CD14-positive monocyte (primary cell): ENCODE measurements at regions not wholly inside any gene's neighbourhood (a gene's known extent, or its start where the extent isn't known, plus 50 kb on each side); places are given as distances from the start of the nearest gene placed in this dataset.

ENCODE experiments used
- DNase-seq, 3 donors: peaks; one replicate each; pipeline ENCODE4 v3.0.0-alpha.2; 2011 to 2022
- H2AFZ ChIP-seq: 2 replicates; pipeline ENCODE4 v1.6.0; 2012; ENCODE audit warnings: mild to moderate bottlenecking, low read depth, low read length, inconsistent platforms; ENCODE audit not compliant: insufficient read depth, poor library complexity, severe bottlenecking
- H3K27ac ChIP-seq, 2 donors: 1 replicate in 1 of 2; 2 replicates in 1 of 2; pipeline ENCODE4 v1.5.1; 2012 to 2013; ENCODE audit warnings: low read length in 2 of 2, control low read depth in 1 of 2, inconsistent platforms in 1 of 2, low read depth in 1 of 2, mild to moderate bottlenecking in 1 of 2
- H3K27me3 ChIP-seq, 2 donors: one replicate each; pipeline versions ENCODE4 v1.6.0 to v1.6.1; 2011 to 2013; ENCODE audit warnings: low read length in 2 of 2; ENCODE audit not compliant: control insufficient read depth in 2 of 2, insufficient read depth in 2 of 2
- H3K36me3 ChIP-seq, 2 donors: replicated peaks in 1 of 2; 1 replicate in 1 of 2; 2 replicates in 1 of 2; pipeline versions ENCODE4 v1.5.1 to v1.6.1; 2012 to 2013; ENCODE audit warnings: low read length in 2 of 2, control low read depth in 1 of 2, inconsistent platforms in 1 of 2, mild to moderate bottlenecking in 1 of 2; ENCODE audit not compliant: insufficient read depth in 2 of 2, control insufficient read depth in 1 of 2
- H3K4me1 ChIP-seq, 2 donors: 1 replicate in 1 of 2; 2 replicates in 1 of 2; pipeline versions ENCODE4 v1.5.1 to v1.6.1; 2012 to 2013; ENCODE audit warnings: low read length in 2 of 2, control low read depth in 1 of 2, inconsistent platforms in 1 of 2, mild to moderate bottlenecking in 1 of 2, moderate library complexity in 1 of 2; ENCODE audit not compliant: insufficient read depth in 2 of 2, control insufficient read depth in 1 of 2
- H3K4me2 ChIP-seq: replicated peaks from 2 replicates; pipeline ENCODE3; 2012; ENCODE audit warnings: low read length, moderate library complexity, mild to moderate bottlenecking; ENCODE audit not compliant: poor library complexity, severe bottlenecking; ENCODE audit errors: extremely low read depth
- H3K4me3 ChIP-seq, 3 experiments: fragments of 200-600 bp in 1 of 3; sonication (generic) in 1 of 3; replicated peaks in 1 of 3; 1 replicate in 2 of 3; 2 replicates in 1 of 3; pipeline ENCODE4 v1.5.1; 2011 to 2013; ENCODE audit warnings: low read length in 3 of 3, mild to moderate bottlenecking in 3 of 3, control low read depth in 2 of 3, low read depth in 2 of 3, inconsistent platforms in 1 of 3, moderate library complexity in 1 of 3
- H3K79me2 ChIP-seq: 2 replicates; pipeline ENCODE4 v1.6.0; 2012; ENCODE audit warnings: mild to moderate bottlenecking, control low read depth, inconsistent platforms, low read length, moderate library complexity; ENCODE audit not compliant: insufficient read depth
- H3K9ac ChIP-seq: 2 replicates; pipeline ENCODE4 v1.6.0; 2017; ENCODE audit warnings: low read length, mild to moderate bottlenecking; ENCODE audit not compliant: insufficient read depth, poor library complexity, severe bottlenecking
- H3K9me3 ChIP-seq, 2 donors: replicated peaks in 1 of 2; 1 replicate in 1 of 2; 2 replicates in 1 of 2; pipeline versions ENCODE4 v1.5.1 to v1.6.1; 2012 to 2013; ENCODE audit warnings: low read length in 2 of 2, control low read depth in 1 of 2; ENCODE audit not compliant: control insufficient read depth in 1 of 2, insufficient read depth in 1 of 2
- H4K20me1 ChIP-seq: 2 replicates; pipeline ENCODE4 v1.6.0; 2012; ENCODE audit warnings: mild to moderate bottlenecking, low read length, control low read depth, moderate library complexity; ENCODE audit not compliant: insufficient read depth
- H3K27ac Mint-ChIP-seq, 7 donors: one replicate each; pipeline ENCODE4 v1.8.0; 2020; ENCODE audit warnings: mild to moderate bottlenecking in 7 of 7, mixed read lengths in 7 of 7, moderate library complexity in 6 of 7, inconsistent platforms in 2 of 7
- H3K27me3 Mint-ChIP-seq, 3 donors: one replicate each; pipeline ENCODE4 v1.8.0; 2021 to 2022; ENCODE audit warnings: low read depth in 3 of 3, mild to moderate bottlenecking in 3 of 3, mixed read lengths in 3 of 3, moderate library complexity in 3 of 3, inconsistent platforms in 1 of 3
- H3K36me3 Mint-ChIP-seq, 2 donors: one replicate each; pipeline ENCODE4 v1.8.0; 2020; ENCODE audit warnings: mixed read lengths in 2 of 2, inconsistent platforms in 1 of 2, mild to moderate bottlenecking in 1 of 2
- H3K4me1 Mint-ChIP-seq: one replicate; pipeline ENCODE4 v1.8.0; 2020; ENCODE audit warnings: mild to moderate bottlenecking, mixed read lengths
- H3K4me3 Mint-ChIP-seq, 2 donors: one replicate each; pipeline ENCODE4 v1.8.0; 2020; ENCODE audit warnings: mild to moderate bottlenecking in 2 of 2, mixed read lengths in 2 of 2, moderate library complexity in 1 of 2
- H3K9me3 Mint-ChIP-seq, 7 donors: one replicate each; pipeline ENCODE4 v1.8.0; 2020 to 2022; ENCODE audit warnings: mixed read lengths in 7 of 7, mild to moderate bottlenecking in 6 of 7, moderate library complexity in 6 of 7, inconsistent platforms in 2 of 7
- CTCF ChIP-seq: fragments of 200-600 bp; IDR thresholded peaks from one replicate; pipeline ENCODE4 v1.8.0; 2022; ENCODE audit warnings: antibody characterized with exemption, mild to moderate bottlenecking
- WGBS: methylation state at CpG from one replicate; pipeline ENCODE4 v1.1.5; 2013; ENCODE audit warnings: missing lambda C conversion rate; ENCODE audit not compliant: insufficient coverage; 5-methylcytosine and 5-hydroxymethylcytosine counted together
- intact Hi-C, 2 donors: fragments of 100-400 bp; cut with micrococcal nuclease; formaldehyde crosslinking; loops; one replicate each; pipeline versions ENCODE4 v1.15.0 to v1.15.1; 2023

- H3K27me3 ChIP-seq, result no peaks in the 10 kb centered on the region
- no peaks in the 10 kb centered on the region for H3K4me1 Mint-ChIP-seq
- no peak overlapping the region for H3K4me2 ChIP-seq
- TF ChIP-seq CTCF, result no peak
- DNase-seq, result no peak
- H3K4me1 ChIP-seq, result no peaks in the 10 kb centered on the region
- H3K27ac ChIP-seq, result no peak overlapping the region
- H4K20me1 ChIP-seq, result no peaks in the 10 kb centered on the region
- H3K4me3 Mint-ChIP-seq, result no peak overlapping the region
- H3K27me3 Mint-ChIP-seq, result no peaks in the 10 kb centered on the region
- H3K36me3 ChIP-seq, result no peaks in the 10 kb centered on the region
- intact Hi-C loops, result no loop called here
- no CpG with 5 or more reads among the region's 1 CpG for WGBS
- no peak overlapping the region for H3K4me3 ChIP-seq
- H3K36me3 Mint-ChIP-seq, result no peaks in the 10 kb centered on the region
- H2AFZ ChIP-seq, result no peak overlapping the region
- peaks cover 1 to 13% (median 6%) of the 10 kb centered on the region in 7 donors for H3K9me3 Mint-ChIP-seq
- H3K27ac Mint-ChIP-seq, result no peak overlapping the region
- no peaks in the 10 kb centered on the region for H3K9me3 ChIP-seq
- H3K79me2 ChIP-seq, result no peaks in the 10 kb centered on the region
- no peak overlapping the region for H3K9ac ChIP-seq
Measured at GRCh38 chr2:204425821-204426220, 119.5 kb upstream of the PARD3B start.

GRCh38 chr2:204428675-204429074 is 116.6 kb upstream of the PARD3B start:
- H3K36me3 Mint-ChIP-seq, result no peaks in the 10 kb centered on the region
- no peak for TF ChIP-seq CTCF
- Histone ChIP-seq H3K9me3 (peaks cover 12 to 17% of the 10 kb centered on the region in 2 donors), H2AFZ (no peak overlapping the region), H3K9ac (no peak overlapping the region), H3K4me3 (no peak overlapping the region), H3K79me2 (no peaks in the 10 kb centered on the region), H3K27ac (no peak overlapping the region), H4K20me1 (no peaks in the 10 kb centered on the region), H3K36me3 (no peaks in the 10 kb centered on the region), H3K4me2 (no peak overlapping the region), H3K27me3 (no peaks in the 10 kb centered on the region), H3K4me1 (no peaks in the 10 kb centered on the region)
- peaks cover 6 to 21% (median 13%) of the 10 kb centered on the region in 7 donors for H3K9me3 Mint-ChIP-seq
- H3K27ac Mint-ChIP-seq, result no peak overlapping the region
- no peak overlapping the region for H3K4me3 Mint-ChIP-seq
- intact Hi-C loops, result no loop called here
- peaks cover 0 to 1% (median 0%) of the 10 kb centered on the region in 3 donors for H3K27me3 Mint-ChIP-seq
- H3K4me1 Mint-ChIP-seq, result no peaks in the 10 kb centered on the region
- DNase-seq, result no peak
